ENCODE measurements at regions not wholly inside any gene's neighbourhood (a gene's known extent, or its start where the extent isn't known, plus 50 kb on each side); places are given as distances from the start of the nearest gene placed in this dataset.
A peak's percentile ranks its signal among the peaks of the same experiment; 100 is the strongest.

- no peak for DNase-seq (ENCODE audit: low read depth)
These were observed 67.7 kb upstream of the ATP11B start for GRCh38 chr3:182725372-182726251.

- no peak for DNase-seq (ENCODE audit: low read depth)
These were observed 66.8 kb upstream of the ATP11B start for GRCh38 chr3:182726258-182727142.

- no peak for DNase-seq (ENCODE audit: low read depth)
These were observed 65.1 kb upstream of the ATP11B start for GRCh38 chr3:182728238-182728637.

GRCh38 chr3:182729903-182730674, 63.2 kb upstream of the ATP11B start:
- no peak for DNase-seq (ENCODE audit: low read depth)

- no peak for DNase-seq (ENCODE audit: low read depth)
These were observed 62.6 kb upstream of the ATP11B start for GRCh38 chr3:182730675-182731042.

- DNase-seq (ENCODE audit: low read depth), result no peak
These were observed 61.5 kb upstream of the ATP11B start for GRCh38 chr3:182731764-182732163.

- no peak for DNase-seq (ENCODE audit: low read depth)
These were observed 60.9 kb upstream of the ATP11B start for GRCh38 chr3:182732232-182733015.

GRCh38 chr3:182735672-182736071, 57.6 kb upstream of the ATP11B start:
- DNase-seq (ENCODE audit: low read depth), result peak; percentile 23

GRCh38 chr3:182737825-182738224, 55.5 kb upstream of the ATP11B start:
- DNase-seq (ENCODE audit: low read depth), result no peak

- DNase-seq (ENCODE audit: low read depth), result no peak
These were observed 54.5 kb upstream of the ATP11B start for GRCh38 chr3:182738583-182739411.

- DNase-seq (ENCODE audit: low read depth), result no peak
These were observed 53.7 kb upstream of the ATP11B start for GRCh38 chr3:182739619-182740018.

GRCh38 chr3:182740710-182741109, 52.6 kb upstream of the ATP11B start:
- no peak for DNase-seq (ENCODE audit: low read depth)

- no peak for DNase-seq (ENCODE audit: low read depth)
These were observed 52.1 kb upstream of the ATP11B start for GRCh38 chr3:182741214-182741613.

Measured in GM04504 (cell line).